NB4 (cell line): ENCODE measurements at regions not wholly inside any gene's neighbourhood (a gene's known extent, or its start where the extent isn't known, plus 50 kb on each side); places are given as distances from the start of the nearest gene placed in this dataset.
"Not testable (repeated sequence)": the region's sequence is repeated elsewhere in the genome, so short reads cannot be mapped to it uniquely, and the experiment has no call there.

ENCODE experiments used
- CTCF ChIP-seq: IDR thresholded peaks from one replicate; pipeline ENCODE4 v1.5.1; 2012; ENCODE audit warnings: low read depth, low read length
- MYC ChIP-seq: IDR thresholded peaks from 2 replicates; pipeline ENCODE4 v1.6.1; 2011; ENCODE audit warnings: low read depth, low read length
- POLR2A ChIP-seq: IDR thresholded peaks from 2 replicates; pipeline ENCODE4 v1.6.1; 2011; ENCODE audit warnings: mild to moderate bottlenecking; ENCODE audit not compliant: insufficient read length; ENCODE audit errors: extremely low read depth

- not testable (repeated sequence) for TF ChIP-seq POLR2A, CTCF, MYC
These were observed 71.2 kb upstream of the CRYM start for GRCh38 chr16:21349336-21349735.
